ENCODE measurements at regions not wholly inside any gene's neighbourhood (a gene's known extent, or its start where the extent isn't known, plus 50 kb on each side); places are given as distances from the start of the nearest gene placed in this dataset.

DNA sequence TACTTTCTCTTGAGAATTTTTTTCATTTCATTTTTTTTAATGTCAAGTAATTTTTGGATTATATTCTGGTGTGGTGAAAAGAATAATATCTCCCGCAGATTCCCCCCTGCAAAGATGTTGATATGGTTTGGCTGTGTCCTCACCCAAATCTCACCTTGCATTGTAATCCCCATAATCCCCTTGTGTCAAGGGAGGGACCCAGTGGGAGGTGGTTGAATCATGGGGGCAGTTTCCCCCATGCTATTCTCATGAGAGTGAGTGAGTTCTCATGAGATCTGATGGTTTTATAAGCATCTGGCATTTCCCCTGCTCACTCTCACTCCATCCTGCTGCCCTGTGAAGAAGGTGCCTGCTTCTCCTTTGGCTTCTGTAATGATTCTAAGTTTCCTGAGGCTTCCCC, 58.7 kb upstream of the PMEPA1 start:
- H3K9me1 ChIP-seq (ENCODE audit: control insufficient read depth, extremely low read depth, insufficient read depth, low read length): no peaks in the 10 kb centered on the region
- DNase-seq (ENCODE audit: low read depth, low spot score): no peak
- dilution Hi-C loops (cut with MboI; ENCODE audit: extremely low pct_ligation_motif_present, low sequenced_read_pairs): no loop called here
- no peak overlapping the region for H3K9ac ChIP-seq (ENCODE audit: control insufficient read depth, extremely low read depth, insufficient read depth, low read length)
- no peak for TF ChIP-seq CTCF (optimal IDR thresholded peaks at IDR 0.05 in 1 of 3, IDR thresholded peaks at IDR 0.05 in 1 of 3, conservative IDR thresholded peaks at IDR 0.05 in 1 of 3; ENCODE audit: extremely low read depth in 1 of 3, insufficient read depth in 2 of 3, low read length in 3 of 3)
- no peak for TF ChIP-seq EZH2 (IDR thresholded peaks at IDR 0.05; ENCODE audit: low read length)
- H2AFZ ChIP-seq (ENCODE audit: control insufficient read depth, low read length): no peak overlapping the region
- no peak overlapping the region for H3K4me3 ChIP-seq (ENCODE audit: control insufficient read depth in 2 of 3, extremely low read depth in 1 of 3, insufficient read depth in 2 of 3, low read depth in 1 of 3, low read length in 3 of 3)
- no peaks in the 10 kb centered on the region for H4K20me1 ChIP-seq (ENCODE audit: control insufficient read depth, extremely low read depth, insufficient read depth, low read length)
- H3K79me2 ChIP-seq (ENCODE audit: control insufficient read depth, insufficient read depth, low read length): no peaks in the 10 kb centered on the region
- no peak for FAIRE-seq
- H3K36me3 ChIP-seq (ENCODE audit: control insufficient read depth in 2 of 2, extremely low read depth in 1 of 2, insufficient read depth in 2 of 2, low read length in 2 of 2): no peaks in the 10 kb centered on the region
- peaks cover 11% of the 10 kb centered on the region for H3K4me1 ChIP-seq (ENCODE audit: control insufficient read depth, extremely low read depth, insufficient read depth, low read length)
- H3K4me2 ChIP-seq (ENCODE audit: control insufficient read depth, extremely low read depth, insufficient read depth, low read depth, low read length): no peak overlapping the region
- H3K9me3 ChIP-seq (ENCODE audit: control insufficient read depth, low read depth, low read length): peaks cover 2% of the 10 kb centered on the region
- H3K27me3 ChIP-seq (ENCODE audit: control insufficient read depth, extremely low read depth, insufficient read depth, low read length): peaks cover 13% of the 10 kb centered on the region
- H3K27ac ChIP-seq (ENCODE audit: control insufficient read depth, insufficient read depth, low read length): no peak overlapping the region

GRCh38 chr20:57767441-57767840, 57.6 kb upstream of the PMEPA1 start:
- no peaks in the 10 kb centered on the region for H3K36me3 ChIP-seq (ENCODE audit: control insufficient read depth in 2 of 2, extremely low read depth in 1 of 2, insufficient read depth in 2 of 2, low read length in 2 of 2)
- FAIRE-seq: no peak
- H3K9ac ChIP-seq (ENCODE audit: control insufficient read depth, extremely low read depth, insufficient read depth, low read length): no peak overlapping the region
- H3K9me1 ChIP-seq (ENCODE audit: control insufficient read depth, extremely low read depth, insufficient read depth, low read length): no peaks in the 10 kb centered on the region
- H3K27me3 ChIP-seq (ENCODE audit: control insufficient read depth, extremely low read depth, insufficient read depth, low read length): peaks cover 15% of the 10 kb centered on the region
- H3K4me1 ChIP-seq (ENCODE audit: control insufficient read depth, extremely low read depth, insufficient read depth, low read length): peaks cover 4% of the 10 kb centered on the region
- no peaks in the 10 kb centered on the region for H3K79me2 ChIP-seq (ENCODE audit: control insufficient read depth, insufficient read depth, low read length)
- dilution Hi-C loops (cut with MboI; ENCODE audit: extremely low pct_ligation_motif_present, low sequenced_read_pairs): no loop called here
- DNase-seq (ENCODE audit: low read depth, low spot score): no peak
- H4K20me1 ChIP-seq (ENCODE audit: control insufficient read depth, extremely low read depth, insufficient read depth, low read length): no peaks in the 10 kb centered on the region
- H3K27ac ChIP-seq (ENCODE audit: control insufficient read depth, insufficient read depth, low read length): no peak overlapping the region
- H3K9me3 ChIP-seq (ENCODE audit: control insufficient read depth, low read depth, low read length): peaks cover 2% of the 10 kb centered on the region
- no peak overlapping the region for H3K4me3 ChIP-seq (ENCODE audit: control insufficient read depth in 2 of 3, extremely low read depth in 1 of 3, insufficient read depth in 2 of 3, low read depth in 1 of 3, low read length in 3 of 3)
- no peak for TF ChIP-seq CTCF (optimal IDR thresholded peaks at IDR 0.05 in 1 of 3, IDR thresholded peaks at IDR 0.05 in 1 of 3, conservative IDR thresholded peaks at IDR 0.05 in 1 of 3; ENCODE audit: extremely low read depth in 1 of 3, insufficient read depth in 2 of 3, low read length in 3 of 3)
- no peak for TF ChIP-seq EZH2 (IDR thresholded peaks at IDR 0.05; ENCODE audit: low read length)
- H2AFZ ChIP-seq (ENCODE audit: control insufficient read depth, low read length): no peak overlapping the region
- no peak overlapping the region for H3K4me2 ChIP-seq (ENCODE audit: control insufficient read depth, extremely low read depth, insufficient read depth, low read depth, low read length)
